ENCODE measurements at regions not wholly inside any gene's neighbourhood (a gene's known extent, or its start where the extent isn't known, plus 50 kb on each side); places are given as distances from the start of the nearest gene placed in this dataset.
"Not testable (repeated sequence)": the region's sequence is repeated elsewhere in the genome, so short reads cannot be mapped to it uniquely, and the experiment has no call there.

GRCh38 chr4:164081801-164082200 lies 587.3 kb downstream of the TMA16 start:
- Histone ChIP-seq H3K36me3 (ENCODE audit: control insufficient read depth, insufficient read depth, low read length) (no peaks in the 10 kb centered on the region), H3K27ac (ENCODE audit: low read depth, low read length) (no peak overlapping the region), H3K79me1 (ENCODE audit: low read length) (no peaks in the 10 kb centered on the region), H2AK5ac (ENCODE audit: low read length) (no peak overlapping the region), H3K9ac (ENCODE audit: low read length) (no peak overlapping the region), H3K79me2 (ENCODE audit: control insufficient read depth, insufficient read depth, low read length) (no peaks in the 10 kb centered on the region), H2BK120ac (ENCODE audit: low read depth, low read length) (no peak overlapping the region), H3K4me3 (ENCODE audit: low read length) (no peak overlapping the region), H3K27me3 (ENCODE audit: insufficient read depth, low read length, poor library complexity) (no peaks in the 10 kb centered on the region), H2BK5ac (ENCODE audit: low read length) (no peak overlapping the region), H3K56ac (ENCODE audit: low read length) (no peak overlapping the region), H3K4me2 (ENCODE audit: low read length) (no peak overlapping the region), H3K23ac (ENCODE audit: low read length) (no peak overlapping the region), H2BK15ac (replicated peaks; ENCODE audit: low read depth) (no peak overlapping the region), H4K5ac (ENCODE audit: low read length) (no peak overlapping the region), H3K18ac (ENCODE audit: low read length) (no peak overlapping the region), H3K4me1 (ENCODE audit: control insufficient read depth, low read depth, low read length) (no peaks in the 10 kb centered on the region), H3K4ac (ENCODE audit: low read depth, low read length) (no peak overlapping the region), H4K8ac (ENCODE audit: low read depth, low read length) (no peak overlapping the region)
- WGBS (ENCODE audit: extremely low coverage, insufficient coverage, low lambda C conversion rate) = no CpG with 5 or more reads among the region's 2 CpGs
- no peak for DNase-seq

GRCh38 chr4:164087733-164088132 lies 593.2 kb downstream of the TMA16 start:
- H3K9ac ChIP-seq (ENCODE audit: low read length) = no peak overlapping the region
- no peak overlapping the region for H3K4me2 ChIP-seq (ENCODE audit: low read length)
- no peak overlapping the region for H4K8ac ChIP-seq (ENCODE audit: low read depth, low read length)
- no peaks in the 10 kb centered on the region for H3K79me2 ChIP-seq (ENCODE audit: control insufficient read depth, insufficient read depth, low read length)
- no peaks in the 10 kb centered on the region for H3K36me3 ChIP-seq (ENCODE audit: control insufficient read depth, insufficient read depth, low read length)
- no CpG with 5 or more reads among the region's 3 CpGs for WGBS (ENCODE audit: extremely low coverage, insufficient coverage, low lambda C conversion rate)
- no peaks in the 10 kb centered on the region for H3K4me1 ChIP-seq (ENCODE audit: control insufficient read depth, low read depth, low read length)
- no peak overlapping the region for H4K5ac ChIP-seq (ENCODE audit: low read length)
- H3K27ac ChIP-seq (ENCODE audit: low read depth, low read length) = no peak overlapping the region
- no peak overlapping the region for H3K23ac ChIP-seq (ENCODE audit: low read length)
- H3K79me1 ChIP-seq (ENCODE audit: low read length) = no peaks in the 10 kb centered on the region
- no peak overlapping the region for H2BK120ac ChIP-seq (ENCODE audit: low read depth, low read length)
- no peak overlapping the region for H3K4me3 ChIP-seq (ENCODE audit: low read length)
- H3K56ac ChIP-seq (ENCODE audit: low read length) = no peak overlapping the region
- no peak overlapping the region for H3K18ac ChIP-seq (ENCODE audit: low read length)
- no peak overlapping the region for H2BK15ac ChIP-seq (replicated peaks; ENCODE audit: low read depth)
- H3K4ac ChIP-seq (ENCODE audit: low read depth, low read length) = no peak overlapping the region
- H3K27me3 ChIP-seq (ENCODE audit: insufficient read depth, low read length, poor library complexity) = no peaks in the 10 kb centered on the region
- DNase-seq = no peak
- H2BK5ac ChIP-seq (ENCODE audit: low read length) = no peak overlapping the region
- no peak overlapping the region for H2AK5ac ChIP-seq (ENCODE audit: low read length)

GRCh38 chr4:164095313-164096110 lies 601.0 kb downstream of the TMA16 start:
- no peaks in the 10 kb centered on the region for H3K27me3 ChIP-seq (ENCODE audit: insufficient read depth, low read length, poor library complexity)
- no peaks in the 10 kb centered on the region for H3K36me3 ChIP-seq (ENCODE audit: control insufficient read depth, insufficient read depth, low read length)
- no peaks in the 10 kb centered on the region for H3K79me2 ChIP-seq (ENCODE audit: control insufficient read depth, insufficient read depth, low read length)
- no peak overlapping the region for H3K27ac ChIP-seq (ENCODE audit: low read depth, low read length)
- H3K23ac ChIP-seq (ENCODE audit: low read length) = no peak overlapping the region
- WGBS (ENCODE audit: extremely low coverage, insufficient coverage, low lambda C conversion rate) = no CpG with 5 or more reads among the region's 5 CpGs
- H3K4ac ChIP-seq (ENCODE audit: low read depth, low read length) = no peak overlapping the region
- no peak overlapping the region for H3K56ac ChIP-seq (ENCODE audit: low read length)
- H4K8ac ChIP-seq (ENCODE audit: low read depth, low read length) = no peak overlapping the region
- no peak overlapping the region for H3K4me3 ChIP-seq (ENCODE audit: low read length)
- no peak overlapping the region for H3K9ac ChIP-seq (ENCODE audit: low read length)
- no peak overlapping the region for H3K18ac ChIP-seq (ENCODE audit: low read length)
- H2BK15ac ChIP-seq (replicated peaks; ENCODE audit: low read depth) = no peak overlapping the region
- H4K5ac ChIP-seq (ENCODE audit: low read length) = no peak overlapping the region
- H2AK5ac ChIP-seq (ENCODE audit: low read length) = no peak overlapping the region
- H2BK120ac ChIP-seq (ENCODE audit: low read depth, low read length) = no peak overlapping the region
- H2BK5ac ChIP-seq (ENCODE audit: low read length) = no peak overlapping the region
- H3K79me1 ChIP-seq (ENCODE audit: low read length) = no peaks in the 10 kb centered on the region
- no peak overlapping the region for H3K4me2 ChIP-seq (ENCODE audit: low read length)
- no peaks in the 10 kb centered on the region for H3K4me1 ChIP-seq (ENCODE audit: control insufficient read depth, low read depth, low read length)
- DNase-seq = no peak

- Histone ChIP-seq H3K4me3 (ENCODE audit: low read length) (no peak overlapping the region), H3K4me2 (ENCODE audit: low read length) (no peak overlapping the region), H3K9ac (ENCODE audit: low read length) (no peak overlapping the region), H2BK15ac (replicated peaks; ENCODE audit: low read depth) (no peak overlapping the region), H3K36me3 (ENCODE audit: control insufficient read depth, insufficient read depth, low read length) (no peaks in the 10 kb centered on the region), H2AK5ac (ENCODE audit: low read length) (no peak overlapping the region), H3K27ac (ENCODE audit: low read depth, low read length) (no peak overlapping the region), H4K8ac (ENCODE audit: low read depth, low read length) (no peak overlapping the region), H3K23ac (ENCODE audit: low read length) (no peak overlapping the region), H3K18ac (ENCODE audit: low read length) (no peak overlapping the region), H4K5ac (ENCODE audit: low read length) (no peak overlapping the region), H2BK120ac (ENCODE audit: low read depth, low read length) (no peak overlapping the region), H3K79me2 (ENCODE audit: control insufficient read depth, insufficient read depth, low read length) (no peaks in the 10 kb centered on the region), H3K4me1 (ENCODE audit: control insufficient read depth, low read depth, low read length) (no peaks in the 10 kb centered on the region), H3K56ac (ENCODE audit: low read length) (no peak overlapping the region), H3K27me3 (ENCODE audit: insufficient read depth, low read length, poor library complexity) (no peaks in the 10 kb centered on the region), H3K79me1 (ENCODE audit: low read length) (no peaks in the 10 kb centered on the region), H2BK5ac (ENCODE audit: low read length) (no peak overlapping the region), H3K4ac (ENCODE audit: low read depth, low read length) (no peak overlapping the region)
- DNase-seq = no peak
- no CpG with 5 or more reads among the region's 5 CpGs for WGBS (ENCODE audit: extremely low coverage, insufficient coverage, low lambda C conversion rate)
Measured at GRCh38 chr4:164096766-164097518, 602.5 kb downstream of the TMA16 start.

- not testable (repeated sequence) for H3K4ac ChIP-seq (ENCODE audit: low read depth, low read length); H3K23ac ChIP-seq (ENCODE audit: low read length); H2AK5ac ChIP-seq (ENCODE audit: low read length); H4K8ac ChIP-seq (ENCODE audit: low read depth, low read length); H2BK120ac ChIP-seq (ENCODE audit: low read depth, low read length); H3K79me1 ChIP-seq (ENCODE audit: low read length); H3K4me1 ChIP-seq (ENCODE audit: control insufficient read depth, low read depth, low read length); H3K9ac ChIP-seq (ENCODE audit: low read length); H3K27me3 ChIP-seq (ENCODE audit: insufficient read depth, low read length, poor library complexity); H3K27ac ChIP-seq (ENCODE audit: low read depth, low read length); H2BK15ac ChIP-seq (replicated peaks; ENCODE audit: low read depth); H3K56ac ChIP-seq (ENCODE audit: low read length); DNase-seq; H3K4me3 ChIP-seq (ENCODE audit: low read length); H3K36me3 ChIP-seq (ENCODE audit: control insufficient read depth, insufficient read depth, low read length); H3K18ac ChIP-seq (ENCODE audit: low read length); H4K5ac ChIP-seq (ENCODE audit: low read length); H3K4me2 ChIP-seq (ENCODE audit: low read length); H3K79me2 ChIP-seq (ENCODE audit: control insufficient read depth, insufficient read depth, low read length); H2BK5ac ChIP-seq (ENCODE audit: low read length)
- WGBS (ENCODE audit: extremely low coverage, insufficient coverage, low lambda C conversion rate) = no CpG with 5 or more reads among the region's 23 CpGs
Measured at GRCh38 chr4:164100741-164101365, 606.4 kb downstream of the TMA16 start.
